ENCODE measurements at regions not wholly inside any gene's neighbourhood (a gene's known extent, or its start where the extent isn't known, plus 50 kb on each side); places are given as distances from the start of the nearest gene placed in this dataset.

- no peak for TF ChIP-seq EP300 (IDR thresholded peaks at IDR 0.05; ENCODE audit: borderline replicate concordance in 1 of 2, low read depth in 2 of 2, low read length in 2 of 2)
- TF ChIP-seq JUND (IDR thresholded peaks at IDR 0.05; ENCODE audit: low read length), result no peak
Observed at GRCh38 chr4:31220921-31221320, 500.8 kb downstream of the PCDH7 start (continued).
